WTC11 (cell line): ENCODE measurements at regions not wholly inside any gene's neighbourhood (a gene's known extent, or its start where the extent isn't known, plus 50 kb on each side); places are given as distances from the start of the nearest gene placed in this dataset.
A peak's percentile ranks its signal among the peaks of the same experiment; 100 is the strongest.

ENCODE experiments used
- ATAC-seq: fragments of 200-7000 bp; cut with Tn5 transposase; 2 replicates; pipeline ENCODE4 v1.10.0; 2021; ENCODE audit warnings: mild to moderate bottlenecking, moderate library complexity
- CTCF ChIA-PET: fragments of 300-600 bp; sonication (Branson Sonifier 250); formaldehyde crosslinking; loops from one replicate; lab custom pipeline; 2021; ENCODE audit warnings: antibody characterized with exemption; lab: Charles Lee
- POLR2A ChIA-PET: fragments of 350-600 bp; sonication (Branson Sonifier 250); formaldehyde crosslinking; loops from one replicate; lab custom pipeline; 2021; ENCODE audit warnings: antibody characterized with exemption; lab: Charles Lee
- DNase-seq: peaks from one replicate; pipeline ENCODE4 v3.0.0; 2021; ENCODE audit warnings: low spot score
- H3K27ac Mint-ChIP-seq: 2 replicates; pipeline ENCODE4 v1.8.0; 2021; ENCODE audit warnings: mixed read lengths
- H3K27me3 Mint-ChIP-seq: 2 replicates; pipeline ENCODE4 v1.8.0; 2021; ENCODE audit warnings: low read depth, mild to moderate bottlenecking, moderate library complexity, mixed read lengths
- H3K36me3 Mint-ChIP-seq: 2 replicates; pipeline ENCODE4 v1.8.0; 2021; ENCODE audit warnings: mixed read lengths
- H3K4me1 Mint-ChIP-seq: 2 replicates; pipeline ENCODE4 v1.8.0; 2022; ENCODE audit warnings: mixed read lengths
- H3K4me3 Mint-ChIP-seq: 2 replicates; pipeline ENCODE4 v1.8.0; 2021; ENCODE audit warnings: mild to moderate bottlenecking, moderate library complexity, mixed read lengths
- H3K9me3 Mint-ChIP-seq: 2 replicates; pipeline ENCODE4 v1.8.0; 2021; ENCODE audit warnings: mixed read lengths
- AR ChIP-seq: fragments of 250-450 bp; sonication (Bioruptor Pico); IDR thresholded peaks from 2 replicates; pipeline ENCODE4 v1.9.0; 2021; ENCODE audit warnings: mild to moderate bottlenecking
- CREB1 ChIP-seq: sonication (generic); formaldehyde crosslinking; IDR thresholded peaks from 2 replicates; pipeline ENCODE4 v1.8.0; 2023; ENCODE audit warnings: mild to moderate bottlenecking, missing genetic modification reagents
- EMX1 ChIP-seq: fragments of 250-450 bp; sonication (Bioruptor Pico); IDR thresholded peaks from 2 replicates; pipeline ENCODE4 v1.8.0; 2021; ENCODE audit warnings: mild to moderate bottlenecking
- ETV6 ChIP-seq: sonication (generic); formaldehyde crosslinking; IDR thresholded peaks from 2 replicates; pipeline ENCODE4 v1.8.1; 2022; ENCODE audit warnings: mild to moderate bottlenecking, missing genetic modification reagents
- IRF1 ChIP-seq: sonication (generic); formaldehyde crosslinking; IDR thresholded peaks from 2 replicates; pipeline ENCODE4 v1.8.0; 2023; ENCODE audit warnings: missing genetic modification reagents
- PRRX2 ChIP-seq: fragments of 250-450 bp; sonication (Bioruptor Pico); IDR thresholded peaks from 2 replicates; pipeline ENCODE4 v1.8.0; 2021; ENCODE audit warnings: mild to moderate bottlenecking
- SMAD3 ChIP-seq: sonication (generic); formaldehyde crosslinking; IDR thresholded peaks from 2 replicates; pipeline ENCODE4 v1.8.0; 2022; ENCODE audit warnings: missing genetic modification reagents, mild to moderate bottlenecking, borderline replicate concordance
- SOX15 ChIP-seq: fragments of 250-450 bp; sonication (Bioruptor Pico); IDR thresholded peaks from 2 replicates; pipeline ENCODE4 v1.9.0; 2021; ENCODE audit warnings: mild to moderate bottlenecking
- SP1 ChIP-seq: sonication (generic); formaldehyde crosslinking; conservative IDR thresholded peaks from 2 replicates; pipeline ENCODE4 v1.8.1; 2022; ENCODE audit warnings: missing genetic modification reagents
- TP53 ChIP-seq: sonication (generic); formaldehyde crosslinking; IDR thresholded peaks from 2 replicates; pipeline ENCODE4 v1.8.1; 2023; ENCODE audit warnings: mild to moderate bottlenecking, missing genetic modification reagents
- USF1 ChIP-seq: sonication (generic); formaldehyde crosslinking; IDR thresholded peaks from 2 replicates; pipeline ENCODE4 v1.8.0; 2022; ENCODE audit warnings: mild to moderate bottlenecking, missing genetic modification reagents
- ZNF232 ChIP-seq: sonication (generic); formaldehyde crosslinking; IDR thresholded peaks from 2 replicates; pipeline ENCODE4 v1.8.0; 2022; ENCODE audit warnings: mild to moderate bottlenecking, missing genetic modification reagents
- ZNF425 ChIP-seq: fragments of 250-450 bp; sonication (Bioruptor Pico); conservative IDR thresholded peaks from 2 replicates; pipeline ENCODE4 v1.9.0; 2021; ENCODE audit warnings: mild to moderate bottlenecking
- ZSCAN18 ChIP-seq: fragments of 250-450 bp; sonication (Bioruptor Pico); IDR thresholded peaks from 2 replicates; pipeline ENCODE4 v2.1.2; 2022; ENCODE audit warnings: mild to moderate bottlenecking, moderate library complexity
- TF ChIP-seq, protein P1 (sequence below): sonication (generic); formaldehyde crosslinking; conservative IDR thresholded peaks from 2 replicates; pipeline ENCODE4 v1.8.1; 2023; ENCODE audit warnings: mild to moderate bottlenecking, low read depth, missing genetic modification reagents, moderate library complexity
- TF ChIP-seq, protein P2 (sequence below): sonication (generic); formaldehyde crosslinking; IDR thresholded peaks from 2 replicates; pipeline ENCODE4 v1.8.1; 2023; ENCODE audit warnings: mild to moderate bottlenecking, moderate library complexity, missing genetic modification reagents
- TF ChIP-seq, protein P3 (sequence below): sonication (generic); formaldehyde crosslinking; IDR thresholded peaks from 2 replicates; pipeline ENCODE4 v1.8.0; 2023; ENCODE audit warnings: mild to moderate bottlenecking, missing genetic modification reagents

DNA sequence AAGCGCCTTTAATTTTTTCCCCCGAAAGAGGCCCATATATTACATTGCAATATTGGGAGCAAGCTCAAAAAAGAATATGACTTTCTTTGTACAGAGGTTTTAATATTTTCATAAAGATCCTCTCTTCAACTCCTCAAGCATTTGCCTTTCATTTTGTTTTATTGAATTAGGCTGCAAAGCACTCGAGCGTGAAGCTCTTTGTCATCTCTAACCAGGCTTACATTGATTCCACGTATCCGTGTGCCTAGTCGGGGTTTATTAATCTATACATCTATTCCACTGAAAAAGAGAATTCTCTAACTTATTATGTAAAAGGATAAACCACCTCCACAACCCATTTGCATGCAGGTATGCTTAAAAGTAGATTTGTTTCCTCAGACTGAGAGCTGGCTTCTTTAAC is 234.8 kb upstream of the TMPO start (continued):
- no peak for TF ChIP-seq SOX15 (CRISPR knock-in tag)
- TF ChIP-seq SMAD3 (CRISPR knock-in tag), result no peak
- TF ChIP-seq, all 79 proteins: peak for 0

DNA sequence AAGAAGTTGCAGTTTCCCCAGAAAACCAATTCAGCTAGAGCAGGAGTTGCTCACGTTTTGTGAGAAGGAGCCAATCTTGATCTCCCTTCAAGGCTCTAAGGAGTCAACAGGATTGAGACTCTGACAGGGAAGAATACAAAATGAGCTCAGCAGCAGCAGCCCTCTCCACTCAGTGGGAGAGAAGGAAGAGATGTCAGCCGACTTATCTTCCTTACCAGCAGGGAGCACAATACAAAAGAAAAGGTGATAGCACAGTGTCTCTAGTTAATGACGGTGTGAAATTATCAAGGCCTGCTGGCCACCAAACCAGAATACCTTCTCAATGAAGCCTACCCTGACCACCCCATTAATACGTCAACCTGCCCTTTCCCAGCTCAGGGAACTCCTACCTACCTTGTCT is 223.6 kb upstream of the TMPO start:
- H3K27me3 Mint-ChIP-seq, result no peaks in the 10 kb centered on the region
- H3K4me3 Mint-ChIP-seq, result no peak overlapping the region
- DNase-seq (no peak), ATAC-seq (peak; percentile 79)
- peaks cover 1% of the 10 kb centered on the region for H3K9me3 Mint-ChIP-seq
- no peaks in the 10 kb centered on the region for H3K36me3 Mint-ChIP-seq
- peaks cover 26% of the 10 kb centered on the region for H3K4me1 Mint-ChIP-seq
- ChIA-PET CTCF (interaction anchor here (0.9 to 1.4 kb wide), 4 partner anchors 11 to 105 kb away, joined by 3 to 6 read pairs (median 4); no protein-coding TSS in a partner anchor), POLR2A (interaction anchor here (0.5 kb wide), 1 partner anchor 1260 kb away, joined by 3 read pairs; no protein-coding TSS in a partner anchor)
- TF ChIP-seq ZNF232 (CRISPR knock-in tag), result no peak
- TF ChIP-seq EMX1 (CRISPR knock-in tag), result no peak
- TF ChIP-seq CREB1 (CRISPR knock-in tag), result no peak
- TF ChIP-seq, protein P1, sequence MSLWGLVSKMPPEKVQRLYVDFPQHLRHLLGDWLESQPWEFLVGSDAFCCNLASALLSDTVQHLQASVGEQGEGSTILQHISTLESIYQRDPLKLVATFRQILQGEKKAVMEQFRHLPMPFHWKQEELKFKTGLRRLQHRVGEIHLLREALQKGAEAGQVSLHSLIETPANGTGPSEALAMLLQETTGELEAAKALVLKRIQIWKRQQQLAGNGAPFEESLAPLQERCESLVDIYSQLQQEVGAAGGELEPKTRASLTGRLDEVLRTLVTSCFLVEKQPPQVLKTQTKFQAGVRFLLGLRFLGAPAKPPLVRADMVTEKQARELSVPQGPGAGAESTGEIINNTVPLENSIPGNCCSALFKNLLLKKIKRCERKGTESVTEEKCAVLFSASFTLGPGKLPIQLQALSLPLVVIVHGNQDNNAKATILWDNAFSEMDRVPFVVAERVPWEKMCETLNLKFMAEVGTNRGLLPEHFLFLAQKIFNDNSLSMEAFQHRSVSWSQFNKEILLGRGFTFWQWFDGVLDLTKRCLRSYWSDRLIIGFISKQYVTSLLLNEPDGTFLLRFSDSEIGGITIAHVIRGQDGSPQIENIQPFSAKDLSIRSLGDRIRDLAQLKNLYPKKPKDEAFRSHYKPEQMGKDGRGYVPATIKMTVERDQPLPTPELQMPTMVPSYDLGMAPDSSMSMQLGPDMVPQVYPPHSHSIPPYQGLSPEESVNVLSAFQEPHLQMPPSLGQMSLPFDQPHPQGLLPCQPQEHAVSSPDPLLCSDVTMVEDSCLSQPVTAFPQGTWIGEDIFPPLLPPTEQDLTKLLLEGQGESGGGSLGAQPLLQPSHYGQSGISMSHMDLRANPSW (CRISPR knock-in tag), result no peak
- TF ChIP-seq ETV6 (CRISPR knock-in tag), result no peak
- TF ChIP-seq USF1 (CRISPR knock-in tag), result no peak
- TF ChIP-seq SP1, result no peak
- no peak for TF ChIP-seq PRRX2 (CRISPR knock-in tag)
- TF ChIP-seq, protein P2, sequence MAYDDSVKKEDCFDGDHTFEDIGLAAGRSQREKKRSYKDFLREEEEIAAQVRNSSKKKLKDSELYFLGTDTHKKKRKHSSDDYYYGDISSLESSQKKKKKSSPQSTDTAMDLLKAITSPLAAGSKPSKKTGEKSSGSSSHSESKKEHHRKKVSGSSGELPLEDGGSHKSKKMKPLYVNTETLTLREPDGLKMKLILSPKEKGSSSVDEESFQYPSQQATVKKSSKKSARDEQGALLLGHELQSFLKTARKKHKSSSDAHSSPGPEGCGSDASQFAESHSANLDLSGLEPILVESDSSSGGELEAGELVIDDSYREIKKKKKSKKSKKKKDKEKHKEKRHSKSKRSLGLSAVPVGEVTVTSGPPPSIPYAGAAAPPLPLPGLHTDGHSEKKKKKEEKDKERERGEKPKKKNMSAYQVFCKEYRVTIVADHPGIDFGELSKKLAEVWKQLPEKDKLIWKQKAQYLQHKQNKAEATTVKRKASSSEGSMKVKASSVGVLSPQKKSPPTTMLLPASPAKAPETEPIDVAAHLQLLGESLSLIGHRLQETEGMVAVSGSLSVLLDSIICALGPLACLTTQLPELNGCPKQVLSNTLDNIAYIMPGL (CRISPR knock-in tag), result no peak
- H3K27ac Mint-ChIP-seq, result no peak overlapping the region

DNA sequence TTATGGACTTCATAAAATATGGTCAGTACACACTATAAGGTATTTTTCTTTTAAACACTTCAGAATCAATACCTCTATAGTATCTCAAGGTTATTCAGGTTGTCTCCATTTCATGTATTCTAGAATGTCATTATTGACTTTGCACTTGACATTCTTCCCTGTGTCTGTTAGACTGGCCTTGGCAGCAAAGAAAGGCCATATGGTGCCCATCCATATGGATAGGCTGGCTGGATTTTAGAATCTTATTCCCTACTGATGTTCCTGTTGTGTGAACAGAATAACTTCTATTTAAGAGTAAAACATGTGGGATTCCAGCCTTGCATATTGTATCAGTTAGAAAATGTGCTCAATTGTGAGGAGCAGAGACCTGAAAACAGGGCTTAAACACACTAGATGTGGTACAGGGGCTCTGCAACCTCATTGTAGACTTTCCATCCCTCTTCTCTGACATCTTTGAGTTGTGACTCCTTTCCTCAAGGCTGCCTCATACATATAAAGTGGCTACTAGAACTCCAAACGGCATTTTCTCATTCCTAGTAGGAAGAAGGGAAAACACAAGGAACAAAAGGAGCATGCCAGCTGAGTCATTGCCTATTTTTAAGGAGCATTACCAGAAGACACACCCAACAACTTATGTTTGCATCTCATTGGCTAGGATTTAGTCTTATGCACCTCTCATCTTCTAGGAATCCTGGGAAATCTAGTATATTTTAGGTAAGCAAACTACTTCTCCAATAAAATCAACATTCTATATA is 221.2 kb upstream of the TMPO start:
- H3K36me3 Mint-ChIP-seq, result no peaks in the 10 kb centered on the region
- no peaks in the 10 kb centered on the region for H3K9me3 Mint-ChIP-seq
- H3K4me3 Mint-ChIP-seq, result no peak overlapping the region
- no peak overlapping the region for H3K27ac Mint-ChIP-seq
- ATAC-seq (no peak), DNase-seq (no peak)
- ChIA-PET CTCF (no interaction called here), POLR2A (no interaction called here)
- H3K4me1 Mint-ChIP-seq, result peaks cover 14% of the 10 kb centered on the region
- no peaks in the 10 kb centered on the region for H3K27me3 Mint-ChIP-seq
- no peak for TF ChIP-seq ZNF425 (CRISPR knock-in tag)
- TF ChIP-seq IRF1 (CRISPR knock-in tag), result no peak
- TF ChIP-seq, protein P3, sequence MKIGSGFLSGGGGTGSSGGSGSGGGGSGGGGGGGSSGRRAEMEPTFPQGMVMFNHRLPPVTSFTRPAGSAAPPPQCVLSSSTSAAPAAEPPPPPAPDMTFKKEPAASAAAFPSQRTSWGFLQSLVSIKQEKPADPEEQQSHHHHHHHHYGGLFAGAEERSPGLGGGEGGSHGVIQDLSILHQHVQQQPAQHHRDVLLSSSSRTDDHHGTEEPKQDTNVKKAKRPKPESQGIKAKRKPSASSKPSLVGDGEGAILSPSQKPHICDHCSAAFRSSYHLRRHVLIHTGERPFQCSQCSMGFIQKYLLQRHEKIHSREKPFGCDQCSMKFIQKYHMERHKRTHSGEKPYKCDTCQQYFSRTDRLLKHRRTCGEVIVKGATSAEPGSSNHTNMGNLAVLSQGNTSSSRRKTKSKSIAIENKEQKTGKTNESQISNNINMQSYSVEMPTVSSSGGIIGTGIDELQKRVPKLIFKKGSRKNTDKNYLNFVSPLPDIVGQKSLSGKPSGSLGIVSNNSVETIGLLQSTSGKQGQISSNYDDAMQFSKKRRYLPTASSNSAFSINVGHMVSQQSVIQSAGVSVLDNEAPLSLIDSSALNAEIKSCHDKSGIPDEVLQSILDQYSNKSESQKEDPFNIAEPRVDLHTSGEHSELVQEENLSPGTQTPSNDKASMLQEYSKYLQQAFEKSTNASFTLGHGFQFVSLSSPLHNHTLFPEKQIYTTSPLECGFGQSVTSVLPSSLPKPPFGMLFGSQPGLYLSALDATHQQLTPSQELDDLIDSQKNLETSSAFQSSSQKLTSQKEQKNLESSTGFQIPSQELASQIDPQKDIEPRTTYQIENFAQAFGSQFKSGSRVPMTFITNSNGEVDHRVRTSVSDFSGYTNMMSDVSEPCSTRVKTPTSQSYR (CRISPR knock-in tag), result no peak
- TF ChIP-seq AR (CRISPR knock-in tag), result no peak
- no peak for TF ChIP-seq TP53 (CRISPR knock-in tag)
- no peak for TF ChIP-seq ZSCAN18 (CRISPR knock-in tag)
